EH (cell line): ENCODE measurements at regions not wholly inside any gene's neighbourhood (a gene's known extent, or its start where the extent isn't known, plus 50 kb on each side); places are given as distances from the start of the nearest gene placed in this dataset.

ENCODE experiments used
- DNase-seq: peaks from one replicate; pipeline ENCODE4 v3.0.0-alpha.2; 2015; ENCODE audit warnings: low read depth

DNA sequence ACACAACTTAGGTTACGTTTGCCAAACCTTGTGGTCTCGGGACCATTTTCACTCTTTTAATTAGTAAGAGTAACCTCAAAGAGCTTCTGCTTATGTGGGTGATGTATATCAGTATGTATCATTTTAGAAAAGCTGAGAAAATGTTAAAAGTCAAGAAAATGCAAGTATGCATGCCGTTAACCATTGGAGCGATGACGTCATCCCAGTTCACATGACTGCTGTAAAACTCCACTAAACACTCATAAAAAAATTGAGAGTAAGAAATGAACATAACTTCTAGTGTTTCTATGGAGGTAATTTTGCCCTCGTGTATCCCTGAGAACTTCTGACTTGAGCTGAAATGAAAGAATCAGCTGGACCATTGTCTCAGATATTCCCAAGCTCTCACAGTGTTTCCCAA lies 250.0 kb upstream of the CDH4 start:
- DNase-seq = no peak

DNA sequence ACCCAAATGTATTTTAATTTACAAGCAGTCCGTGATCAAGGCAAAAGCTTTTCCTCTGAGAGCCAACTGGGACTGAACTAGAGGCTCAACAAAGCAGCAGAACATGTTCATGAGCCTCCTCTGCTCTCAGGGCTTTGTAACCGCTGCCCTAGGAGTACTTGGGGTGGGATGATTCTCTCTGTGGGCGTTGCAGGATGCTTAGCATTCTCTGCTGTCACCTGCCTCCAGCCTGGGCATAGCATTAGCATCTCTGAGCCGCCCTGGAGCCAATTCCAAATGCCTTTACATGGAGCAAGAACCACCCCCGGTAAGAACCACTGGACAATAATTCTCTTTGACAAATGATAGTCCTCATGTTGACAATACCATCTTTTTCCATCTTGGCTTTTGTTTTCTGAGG lies 237.6 kb upstream of the CDH4 start:
- DNase-seq = no peak

DNA sequence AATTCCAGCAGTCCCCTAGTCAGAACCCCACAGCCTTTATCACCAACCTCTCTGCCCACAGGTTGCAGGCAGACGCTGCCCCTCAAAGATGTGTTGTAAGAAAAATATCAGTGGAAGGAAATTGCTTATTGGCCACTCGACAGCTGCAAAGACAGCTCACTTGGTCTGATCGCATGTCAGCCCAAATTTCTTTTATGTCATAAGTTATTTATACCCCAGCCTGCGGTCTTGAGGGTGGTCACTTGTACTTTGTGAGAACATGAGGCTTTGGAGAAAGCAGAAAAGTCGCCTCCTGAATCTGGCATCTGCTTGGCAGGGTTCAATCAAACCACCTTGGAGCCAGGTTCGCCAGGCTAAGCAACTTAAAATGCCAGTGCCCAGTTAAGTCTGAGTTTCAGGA lies 236.5 kb upstream of the CDH4 start:
- DNase-seq = no peak

- no peak for DNase-seq
Observed at GRCh38 chr20:61019322-61019721, 232.7 kb upstream of the CDH4 start.

GRCh38 chr20:61023612-61024011 lies 228.4 kb upstream of the CDH4 start:
- no peak for DNase-seq

GRCh38 chr20:61024390-61024789 lies 227.7 kb upstream of the CDH4 start:
- DNase-seq = no peak

- DNase-seq = no peak
Observed at GRCh38 chr20:61025536-61025935, 226.5 kb upstream of the CDH4 start.

- no peak for DNase-seq
Observed at GRCh38 chr20:61026173-61026572, 225.9 kb upstream of the CDH4 start.

DNA sequence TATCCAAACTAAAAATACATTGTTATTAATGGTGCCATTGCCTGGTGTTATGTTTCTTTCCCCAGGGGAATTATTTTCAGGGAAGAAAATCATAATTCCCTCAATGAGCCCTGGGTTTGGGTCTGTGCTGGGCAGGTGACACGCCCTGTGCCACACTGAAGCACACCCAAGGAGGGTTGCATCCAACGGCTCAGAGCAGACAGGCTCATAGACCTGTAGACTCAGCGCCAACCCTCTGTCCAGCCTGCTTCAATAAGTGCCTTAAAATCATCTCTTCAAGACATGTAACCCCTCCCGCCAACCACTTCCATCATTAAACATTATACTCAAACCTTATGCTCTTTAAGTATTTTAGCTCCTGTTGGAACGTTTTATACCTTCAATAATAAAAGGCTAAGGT lies 225.3 kb upstream of the CDH4 start:
- no peak for DNase-seq

GRCh38 chr20:61027218-61027617 lies 224.8 kb upstream of the CDH4 start:
- DNase-seq = no peak

- no peak for DNase-seq
Observed at GRCh38 chr20:61030130-61030529, 221.9 kb upstream of the CDH4 start.

DNA sequence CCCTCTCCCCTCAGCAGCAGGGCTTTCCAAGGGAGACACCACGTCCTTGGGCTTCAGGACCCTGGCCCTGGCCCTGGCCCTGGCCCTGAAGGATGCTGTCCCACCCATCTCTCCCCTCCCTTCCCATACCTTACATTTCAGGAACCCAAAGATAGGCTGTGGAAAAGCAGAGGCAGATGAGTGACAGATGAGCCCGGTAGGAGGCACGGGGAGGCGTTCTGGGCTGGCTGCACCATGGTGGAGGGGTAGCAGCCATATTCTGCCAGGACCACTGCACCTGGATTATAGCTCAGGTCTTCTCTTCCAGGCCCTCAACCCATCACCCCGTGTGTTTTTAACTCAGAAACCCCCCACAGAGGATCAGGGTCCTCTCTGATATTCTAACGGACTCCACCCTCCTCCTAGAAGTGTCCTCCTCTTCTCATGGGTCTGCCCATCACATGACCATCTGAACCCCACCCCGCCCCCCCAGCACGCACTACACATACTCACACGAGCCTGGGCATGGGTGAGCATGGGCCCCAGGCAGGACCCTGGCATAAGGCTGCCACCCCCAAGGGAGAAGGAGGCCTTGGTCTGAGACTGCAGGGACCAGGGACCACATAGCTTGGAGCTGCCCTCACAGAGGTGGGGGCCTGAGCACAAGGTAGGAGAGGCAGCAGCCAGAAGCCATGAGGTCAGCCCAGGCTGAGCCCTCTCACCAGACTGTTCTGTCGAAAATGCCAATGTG lies 220.8 kb upstream of the CDH4 start:
- no peak for DNase-seq

- no peak for DNase-seq
Observed at GRCh38 chr20:61037498-61037897, 214.6 kb upstream of the CDH4 start.

- no peak for DNase-seq
Observed at GRCh38 chr20:61041481-61041880, 210.6 kb upstream of the CDH4 start.

- no peak for DNase-seq
Observed at GRCh38 chr20:61042506-61043385, 209.3 kb upstream of the CDH4 start.

DNA sequence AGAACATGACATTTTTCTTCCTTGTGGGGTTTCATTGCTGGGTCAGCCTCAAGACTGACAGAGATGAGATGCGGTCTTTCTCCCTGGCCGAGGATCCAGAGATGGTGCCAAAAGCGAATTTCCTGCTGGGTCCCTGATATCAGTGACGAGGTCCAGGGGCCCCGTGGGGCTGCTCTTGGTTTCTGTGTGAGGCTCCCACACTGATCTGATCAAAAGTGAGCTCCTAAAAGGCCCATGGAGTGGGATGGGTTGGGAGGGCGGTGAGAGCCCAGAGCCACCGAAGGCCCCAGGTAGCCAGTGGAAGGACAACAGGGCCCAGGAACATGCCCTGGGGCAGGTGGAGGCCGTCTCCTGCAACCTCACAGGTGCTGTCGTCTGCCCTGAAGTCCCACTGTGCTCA lies 208.4 kb upstream of the CDH4 start:
- DNase-seq = no peak

GRCh38 chr20:61044499-61044898 lies 207.6 kb upstream of the CDH4 start:
- no peak for DNase-seq

- no peak for DNase-seq
Observed at GRCh38 chr20:61045091-61045490, 207.0 kb upstream of the CDH4 start.

DNA sequence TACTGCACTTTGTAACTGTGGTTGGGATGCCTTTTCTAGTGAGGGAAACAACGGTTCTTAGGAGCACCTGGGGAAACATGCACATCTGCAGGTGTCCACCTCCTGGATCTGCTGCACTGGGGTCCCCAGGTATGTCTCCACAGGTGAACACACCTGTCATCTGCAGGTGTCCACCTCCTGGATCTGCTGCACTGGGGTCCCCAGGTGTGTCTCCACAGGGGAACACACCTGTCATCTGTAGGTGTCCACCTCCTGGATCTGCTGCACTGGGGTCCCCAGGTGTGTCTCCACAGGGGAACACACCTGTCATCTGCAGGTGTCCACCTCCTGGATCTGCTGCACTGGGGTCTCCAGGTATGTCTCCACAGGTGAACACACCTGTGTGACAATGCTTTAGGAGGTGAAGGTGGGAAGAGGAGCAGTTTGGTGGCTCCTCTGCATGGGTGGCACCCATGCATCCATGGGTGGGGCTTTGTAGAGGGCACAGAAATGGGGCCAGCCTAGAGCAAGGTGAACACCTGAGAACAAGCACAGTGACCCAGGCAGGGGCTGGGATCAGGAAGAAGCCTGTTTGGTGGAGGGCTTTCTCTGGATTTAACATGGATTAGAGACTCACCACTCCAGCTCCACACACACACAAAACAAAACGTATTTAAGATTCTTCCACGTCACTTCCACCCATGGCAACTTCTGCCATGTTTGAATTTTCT lies 206.0 kb upstream of the CDH4 start:
- no peak for DNase-seq

DNA sequence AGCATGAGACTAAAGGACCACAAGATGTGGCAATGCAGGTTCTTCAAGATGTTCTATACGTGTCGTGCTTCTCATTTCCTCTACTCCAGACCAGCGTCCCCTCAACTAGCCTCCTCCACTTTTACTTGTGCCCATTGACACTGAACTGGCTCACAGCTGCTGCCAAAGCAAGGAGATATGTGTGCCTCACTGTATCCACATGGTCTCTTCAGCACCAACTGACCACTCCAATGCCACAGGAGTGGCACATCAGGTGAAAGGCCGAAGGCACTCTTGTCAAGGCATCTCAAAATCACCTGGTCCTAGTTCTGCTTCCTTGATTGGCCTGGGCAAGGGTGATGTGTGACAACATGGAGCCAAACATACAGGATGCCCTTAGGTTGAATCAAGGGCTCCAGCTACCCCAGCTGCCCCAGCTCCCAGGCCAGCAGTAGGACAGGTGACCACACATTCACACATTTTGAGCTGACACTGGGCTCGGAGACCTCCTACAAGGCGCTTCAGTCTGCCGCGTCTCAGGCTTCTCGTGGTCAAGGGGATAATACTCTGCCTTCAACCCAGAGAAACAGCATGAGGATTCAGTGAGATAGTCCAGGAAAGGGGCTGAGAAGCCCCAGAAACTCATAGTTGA lies 205.2 kb upstream of the CDH4 start:
- DNase-seq = no peak

DNA sequence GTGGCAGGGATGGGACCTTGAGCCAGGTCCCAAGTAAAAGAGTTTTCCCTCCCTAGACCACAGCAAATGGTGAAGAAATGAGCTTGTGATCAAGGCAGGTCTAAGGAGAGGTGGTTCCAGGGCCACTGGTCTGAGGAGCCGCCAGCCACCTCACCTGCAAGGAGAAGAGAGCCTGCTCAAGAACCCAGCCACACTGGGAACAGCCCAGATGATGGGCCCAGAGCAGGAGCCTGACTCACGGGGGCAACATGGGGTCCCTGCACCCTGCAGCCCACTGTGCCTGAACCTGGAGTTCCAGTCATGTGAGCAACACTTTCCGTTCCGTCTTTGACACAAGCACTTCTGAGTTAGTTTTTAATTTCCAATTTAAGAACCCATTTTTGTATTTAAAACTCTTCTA lies 204.5 kb upstream of the CDH4 start:
- no peak for DNase-seq

- no peak for DNase-seq
Observed at GRCh38 chr20:61048302-61048701, 203.8 kb upstream of the CDH4 start.
